Endothelial cell of umbilical vein (primary cell): ENCODE measurements at regions not wholly inside any gene's neighbourhood (a gene's known extent, or its start where the extent isn't known, plus 50 kb on each side); places are given as distances from the start of the nearest gene placed in this dataset.

ENCODE experiments used
- BruUV-seq: library from RNA; stranded (reverse); fragments of 400-500 nt; replicated peaks from 2 replicates; lab custom pipeline; 2021; lab: Mats Ljungman, UMichigan
- CTCF ChIA-PET: fragments of 300-600, 350-600 bp; sonication (Branson Sonifier 250); formaldehyde crosslinking; loops from one replicate; lab custom pipeline; 2021; ENCODE audit warnings: antibody characterized with exemption, inconsistent platforms; lab: Charles Lee
- POLR2A ChIA-PET: fragments of 300-600, 350-600 bp; sonication (Branson Sonifier 250); formaldehyde crosslinking; loops from one replicate; lab custom pipeline; 2021; ENCODE audit warnings: antibody characterized with exemption, inconsistent platforms; lab: Charles Lee
- DNase-seq: peaks from one replicate; pipeline ENCODE4 v3.0.0-alpha.2; 2011; ENCODE audit warnings: low read depth, low spot score
- FAIRE-seq: peaks from 2 replicates; lab custom pipeline; 2011; peaks lifted over from hg19 to GRCh38; lab: Jason Lieb, UNC
- H2AFZ ChIP-seq: 2 replicates; pipeline ENCODE4 v1.6.0; 2012; ENCODE audit warnings: low read depth, low read length, control low read depth, inconsistent platforms
- H3K27ac ChIP-seq: 2 replicates; pipeline ENCODE4 v1.5.1; 2011; ENCODE audit warnings: low read depth, mild to moderate bottlenecking, control low read depth, low read length, moderate library complexity; ENCODE audit not compliant: insufficient read depth
- H3K27me3 ChIP-seq, 2 experiments: 2 replicates each; pipeline versions ENCODE4 v1.6.0 to v1.6.1; 2011; ENCODE audit warnings: low read length in 2 of 2, mixed read lengths in 1 of 2; ENCODE audit not compliant: control insufficient read depth in 2 of 2, insufficient read depth in 2 of 2
- H3K36me3 ChIP-seq, 2 experiments: 2 replicates in 1 of 2; 3 replicates in 1 of 2; pipeline ENCODE4 v1.5.1; 2011; ENCODE audit warnings: low read length in 2 of 2, mild to moderate bottlenecking in 1 of 2, moderate library complexity in 1 of 2; ENCODE audit not compliant: control insufficient read depth in 2 of 2, insufficient read depth in 2 of 2; ENCODE audit errors: extremely low read depth in 1 of 2
- H3K4me1 ChIP-seq: 3 replicates; pipeline ENCODE4 v1.5.1; 2011; ENCODE audit warnings: mild to moderate bottlenecking, low read length; ENCODE audit not compliant: control insufficient read depth, insufficient read depth; ENCODE audit errors: extremely low read depth
- H3K4me2 ChIP-seq: 2 replicates; pipeline ENCODE4 v1.6.1; 2011; ENCODE audit warnings: low read length, control low read depth, mixed read lengths; ENCODE audit not compliant: insufficient read depth
- H3K4me3 ChIP-seq, 3 experiments: fragments of 200-600 bp in 1 of 3; sonication (generic), shearing (Covaris generic) in 1 of 3; replicated peaks in 1 of 3; 2 replicates each; pipeline ENCODE4 v1.5.1; 2011 to 2016; ENCODE audit warnings: control low read depth in 3 of 3, low read length in 3 of 3, mild to moderate bottlenecking in 2 of 3, inconsistent platforms in 1 of 3, low read depth in 1 of 3, moderate library complexity in 1 of 3; ENCODE audit not compliant: insufficient read depth in 1 of 3
- H3K79me2 ChIP-seq: 2 replicates; pipeline ENCODE4 v1.6.0; 2012; ENCODE audit warnings: low read length, inconsistent platforms; ENCODE audit not compliant: control insufficient read depth, insufficient read depth
- H3K9ac ChIP-seq: replicated peaks from 2 replicates; pipeline ENCODE3; 2011; ENCODE audit warnings: low read length, control low read depth; ENCODE audit not compliant: insufficient read depth; ENCODE audit errors: extremely low read depth
- H3K9me1 ChIP-seq: replicated peaks from 3 replicates; pipeline ENCODE4 v1.6.0; 2011; ENCODE audit warnings: mild to moderate bottlenecking, low read length; ENCODE audit not compliant: control insufficient read depth, insufficient read depth; ENCODE audit errors: extremely low read depth
- H3K9me3 ChIP-seq: replicated peaks from 2 replicates; pipeline ENCODE4 v1.5.1; 2012; ENCODE audit warnings: low read length, inconsistent platforms; ENCODE audit not compliant: control insufficient read depth, insufficient read depth
- H4K20me1 ChIP-seq: replicated peaks from 2 replicates; pipeline ENCODE3; 2011; ENCODE audit warnings: mild to moderate bottlenecking, low read length; ENCODE audit not compliant: control insufficient read depth, insufficient read depth; ENCODE audit errors: extremely low read depth
- EZH2 ChIP-seq: IDR thresholded peaks from 2 replicates; pipeline ENCODE4 v1.6.1; 2012; ENCODE audit warnings: borderline replicate concordance, low read depth, mild to moderate bottlenecking, moderate library complexity, low read length, inconsistent platforms; ENCODE audit not compliant: severe bottlenecking
- FOS ChIP-seq: IDR thresholded peaks from 2 replicates; pipeline ENCODE4 v1.6.1; 2011; ENCODE audit warnings: mild to moderate bottlenecking, low read length, moderate library complexity, borderline replicate concordance; ENCODE audit not compliant: insufficient read depth
- GATA2 ChIP-seq: IDR thresholded peaks from 2 replicates; pipeline ENCODE4 v1.7.0; 2011; ENCODE audit warnings: low read depth, mild to moderate bottlenecking, moderate library complexity, mixed read lengths, low read length; ENCODE audit not compliant: insufficient read length, insufficient read depth
- JUN ChIP-seq: IDR thresholded peaks from 2 replicates; pipeline ENCODE4 v1.6.1; 2011; ENCODE audit warnings: borderline replicate concordance, low read depth; ENCODE audit not compliant: insufficient read length, insufficient read depth
- MYC ChIP-seq: IDR thresholded peaks from one replicate; pipeline ENCODE4 v1.6.1; 2011; ENCODE audit warnings: mild to moderate bottlenecking, low read depth, low read length
- POLR2A ChIP-seq: IDR thresholded peaks from 2 replicates; pipeline ENCODE4 v1.6.1; 2012; ENCODE audit warnings: low read depth, mild to moderate bottlenecking, control low read depth, low read length
- POLR2AphosphoS5 ChIP-seq: IDR thresholded peaks from 2 replicates; pipeline ENCODE4 v1.6.1; 2012; ENCODE audit warnings: low read depth, mild to moderate bottlenecking, control low read depth, low read length, moderate library complexity; ENCODE audit not compliant: insufficient read depth
- dilution Hi-C: fragments of 300-500 bp; cut with MboI; formaldehyde crosslinking; loops from one replicate; pipeline ENCODE4 v1.15.0; 2019; ENCODE audit warnings: low sequenced_read_pairs; ENCODE audit not compliant: extremely low pct_ligation_motif_present
- intact Hi-C: fragments of 100-400 bp; cut with micrococcal nuclease; formaldehyde crosslinking; loops from one replicate; pipeline ENCODE4 v1.10.0; 2022
- TF ChIP-seq, protein P1 (sequence below), 2 donors: IDR thresholded peaks; 1 replicate in 1 of 2; 2 replicates in 1 of 2; pipeline ENCODE4 v1.5.1; 2011; ENCODE audit warnings: low read length in 2 of 2, mild to moderate bottlenecking in 2 of 2, moderate library complexity in 2 of 2, control low read depth in 1 of 2, inconsistent platforms in 1 of 2, low read depth in 1 of 2; ENCODE audit not compliant: insufficient read depth in 1 of 2; ENCODE audit errors: extremely low read depth in 1 of 2
- TF ChIP-seq, protein P2 (sequence below): IDR thresholded peaks from 2 replicates; pipeline ENCODE4 v1.6.1; 2011; ENCODE audit not compliant: insufficient read depth, insufficient read length

DNA sequence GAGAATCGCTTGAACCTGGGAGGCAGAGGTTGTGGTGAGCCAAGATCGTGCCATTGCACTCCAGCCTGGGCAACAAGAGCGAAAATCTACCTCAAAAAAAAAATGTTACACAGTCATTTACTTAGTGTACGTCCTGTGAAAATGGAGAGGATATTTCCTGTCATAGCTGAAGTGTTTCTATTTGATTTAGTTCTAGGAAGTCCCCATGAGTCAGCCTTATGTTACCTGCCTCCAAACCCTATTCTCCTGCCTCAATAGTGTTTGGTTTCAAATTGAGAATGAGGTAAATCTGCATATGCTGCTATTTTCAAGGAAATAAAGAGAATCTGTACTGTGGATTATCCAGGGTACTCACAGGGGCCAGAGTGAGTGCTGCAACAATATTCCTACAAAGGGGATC, 1284.5 kb upstream of the AUTS2 start:
- H3K79me2 ChIP-seq = no peaks in the 10 kb centered on the region
- intact Hi-C loops (no loop called here), dilution Hi-C loops (no loop called here)

More for the DNA sequence above, 1284.5 kb upstream of the AUTS2 start:
- DNase-seq (no peak), FAIRE-seq (no peak)
- no peaks in the 10 kb centered on the region for H3K27me3 ChIP-seq
- no TSS peak for BruUV-seq
- CTCF ChIA-PET = no interaction called here
- H3K4me1 ChIP-seq = no peaks in the 10 kb centered on the region
- TF ChIP-seq MYC (no peak), JUN (no peak), EZH2 (no peak), POLR2A (no peak), GATA2 (no peak), FOS (no peak), POLR2AphosphoS5 (no peak)
- TF ChIP-seq, protein P1, sequence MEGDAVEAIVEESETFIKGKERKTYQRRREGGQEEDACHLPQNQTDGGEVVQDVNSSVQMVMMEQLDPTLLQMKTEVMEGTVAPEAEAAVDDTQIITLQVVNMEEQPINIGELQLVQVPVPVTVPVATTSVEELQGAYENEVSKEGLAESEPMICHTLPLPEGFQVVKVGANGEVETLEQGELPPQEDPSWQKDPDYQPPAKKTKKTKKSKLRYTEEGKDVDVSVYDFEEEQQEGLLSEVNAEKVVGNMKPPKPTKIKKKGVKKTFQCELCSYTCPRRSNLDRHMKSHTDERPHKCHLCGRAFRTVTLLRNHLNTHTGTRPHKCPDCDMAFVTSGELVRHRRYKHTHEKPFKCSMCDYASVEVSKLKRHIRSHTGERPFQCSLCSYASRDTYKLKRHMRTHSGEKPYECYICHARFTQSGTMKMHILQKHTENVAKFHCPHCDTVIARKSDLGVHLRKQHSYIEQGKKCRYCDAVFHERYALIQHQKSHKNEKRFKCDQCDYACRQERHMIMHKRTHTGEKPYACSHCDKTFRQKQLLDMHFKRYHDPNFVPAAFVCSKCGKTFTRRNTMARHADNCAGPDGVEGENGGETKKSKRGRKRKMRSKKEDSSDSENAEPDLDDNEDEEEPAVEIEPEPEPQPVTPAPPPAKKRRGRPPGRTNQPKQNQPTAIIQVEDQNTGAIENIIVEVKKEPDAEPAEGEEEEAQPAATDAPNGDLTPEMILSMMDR (IDR thresholded peaks at IDR 0.05; ENCODE audit: extremely low read depth in 1 of 2, insufficient read depth in 1 of 2, low read depth in 1 of 2, low read length in 2 of 2) = no peak
- TF ChIP-seq, protein P2, sequence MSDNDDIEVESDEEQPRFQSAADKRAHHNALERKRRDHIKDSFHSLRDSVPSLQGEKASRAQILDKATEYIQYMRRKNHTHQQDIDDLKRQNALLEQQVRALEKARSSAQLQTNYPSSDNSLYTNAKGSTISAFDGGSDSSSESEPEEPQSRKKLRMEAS = no peak
- no peaks in the 10 kb centered on the region for H3K9me1 ChIP-seq
- no peak overlapping the region for H3K27ac ChIP-seq
- H4K20me1 ChIP-seq = no peaks in the 10 kb centered on the region
- POLR2A ChIA-PET = no interaction called here
- no peak overlapping the region for H3K4me3 ChIP-seq
- H2AFZ ChIP-seq = no peak overlapping the region
- peaks cover 9% of the 10 kb centered on the region for H3K9me3 ChIP-seq
- no peak overlapping the region for H3K9ac ChIP-seq
- no peaks in the 10 kb centered on the region for H3K36me3 ChIP-seq
- no peak overlapping the region for H3K4me2 ChIP-seq
